B cell (primary cell): ENCODE measurements at regions not wholly inside any gene's neighbourhood (a gene's known extent, or its start where the extent isn't known, plus 50 kb on each side); places are given as distances from the start of the nearest gene placed in this dataset.

Source experiments
- ATAC-seq: fragments of 200-7000 bp; cut with Tn5 transposase; one replicate; pipeline ENCODE4 v1.10.0; 2021; ENCODE audit warnings: low read depth, mild to moderate bottlenecking, moderate number of reproducible peaks, moderate library complexity
- CTCF ChIA-PET: fragments of 350-600 bp; sonication (Branson Sonifier 250); formaldehyde crosslinking; loops from one replicate; lab custom pipeline; 2021; ENCODE audit warnings: antibody characterized with exemption, inconsistent platforms; lab: Charles Lee
- POLR2A ChIA-PET: fragments of 350-600 bp; sonication (Branson Sonifier 250); formaldehyde crosslinking; loops from one replicate; lab custom pipeline; 2021; ENCODE audit warnings: antibody characterized with exemption; lab: Charles Lee
- DNase-seq: peaks from one replicate; pipeline ENCODE4 v3.0.0; 2013
- H2AFZ ChIP-seq: 2 replicates; pipeline ENCODE4 v1.6.1; 2012; ENCODE audit warnings: mild to moderate bottlenecking, low read depth, low read length; ENCODE audit not compliant: insufficient read depth, poor library complexity, severe bottlenecking
- H3K27ac ChIP-seq, 2 donors: 1 replicate in 1 of 2; 2 replicates in 1 of 2; pipeline ENCODE4 v1.5.1; 2012 to 2013; ENCODE audit warnings: low read length in 2 of 2, mild to moderate bottlenecking in 2 of 2, moderate library complexity in 1 of 2
- H3K27me3 ChIP-seq, 4 experiments: fragments of 200-600 bp in 1 of 4; sonication (generic) in 1 of 4; replicated peaks in 1 of 4; 1 replicate in 2 of 4; 2 replicates in 2 of 4; pipeline versions ENCODE4 v1.6.1 to v1.7.0; 2013 to 2016; ENCODE audit warnings: low read length in 3 of 4, mild to moderate bottlenecking in 2 of 4, mixed read lengths in 1 of 4, moderate library complexity in 1 of 4; ENCODE audit not compliant: insufficient read depth in 4 of 4, control insufficient read depth in 3 of 4; ENCODE audit errors: control extremely low read depth in 1 of 4
- H3K36me3 ChIP-seq, 2 experiments: replicated peaks in 1 of 2; 1 replicate in 1 of 2; 2 replicates in 1 of 2; pipeline versions ENCODE4 v1.6.1 to v1.7.1; 2013; ENCODE audit warnings: low read length in 1 of 2; ENCODE audit not compliant: insufficient read depth in 2 of 2, control insufficient read depth in 1 of 2; ENCODE audit errors: control extremely low read depth in 1 of 2, extremely low read depth in 1 of 2
- H3K4me1 ChIP-seq, 2 donors: fragments of 200-600 bp in 1 of 2; sonication (generic) in 1 of 2; 1 replicate in 1 of 2; 2 replicates in 1 of 2; pipeline versions ENCODE4 v1.5.1 to v1.6.1; 2013 to 2017; ENCODE audit warnings: low read length in 2 of 2; ENCODE audit not compliant: control insufficient read depth in 2 of 2, insufficient read depth in 2 of 2
- H3K4me2 ChIP-seq: replicated peaks from 2 replicates; pipeline ENCODE3; 2012; ENCODE audit warnings: mild to moderate bottlenecking, low read depth, low read length; ENCODE audit not compliant: poor library complexity, severe bottlenecking
- H3K4me3 ChIP-seq, 5 experiments: fragments of 200-600 bp in 1 of 5; sonication (generic) in 1 of 5; 1 replicate in 3 of 5; 2 replicates in 2 of 5; pipeline versions ENCODE4 v1.5.1 to v1.7.0; 2011 to 2016; ENCODE audit warnings: low read length in 4 of 5, mild to moderate bottlenecking in 4 of 5, low read depth in 2 of 5, control low read depth in 1 of 5, moderate library complexity in 1 of 5; ENCODE audit not compliant: insufficient read depth in 1 of 5; ENCODE audit errors: control extremely low read depth in 1 of 5, extremely low read depth in 1 of 5
- H3K79me2 ChIP-seq: fragments of 200-600 bp; sonication (generic); one replicate; pipeline ENCODE4 v1.6.0; 2016; ENCODE audit warnings: low read length; ENCODE audit not compliant: control insufficient read depth, insufficient read depth
- H3K9ac ChIP-seq: fragments of 200-600 bp; sonication (generic); 2 replicates; pipeline ENCODE4 v1.6.1; 2017; ENCODE audit warnings: mild to moderate bottlenecking, low read length, moderate library complexity
- H3K9me3 ChIP-seq, 3 donors: one replicate each; pipeline versions ENCODE4 v1.6.1 to v1.7.1; 2013; ENCODE audit warnings: low read length in 2 of 3; ENCODE audit not compliant: control insufficient read depth in 2 of 3, insufficient read depth in 1 of 3; ENCODE audit errors: control extremely low read depth in 1 of 3
- H4K20me1 ChIP-seq: 2 replicates; pipeline ENCODE4 v1.6.0; 2012; ENCODE audit warnings: mild to moderate bottlenecking, low read length; ENCODE audit not compliant: insufficient read depth, control insufficient read depth, poor library complexity, severe bottlenecking
- H3K27ac Mint-ChIP-seq: one replicate; pipeline ENCODE4 v1.8.0; 2021; ENCODE audit warnings: mixed read lengths
- H3K27me3 Mint-ChIP-seq: one replicate; pipeline ENCODE4 v1.8.0; 2021; ENCODE audit warnings: mixed read lengths
- H3K4me1 Mint-ChIP-seq: one replicate; pipeline ENCODE4 v1.8.0; 2021; ENCODE audit warnings: mixed read lengths
- H3K4me3 Mint-ChIP-seq: one replicate; pipeline ENCODE4 v1.8.0; 2021; ENCODE audit warnings: mixed read lengths
- H3K9me3 Mint-ChIP-seq: one replicate; pipeline ENCODE4 v1.8.0; 2022; ENCODE audit warnings: mixed read lengths; ENCODE audit not compliant: insufficient read depth
- EZH2 ChIP-seq: IDR thresholded peaks from 2 replicates; pipeline ENCODE4 v1.6.1; 2012; ENCODE audit warnings: borderline replicate concordance, low read depth, mild to moderate bottlenecking, moderate library complexity, low read length; ENCODE audit not compliant: insufficient read depth, poor library complexity, severe bottlenecking
- WGBS: methylation state at CpG from one replicate; pipeline ENCODE4 v1.1.5; 2013; ENCODE audit warnings: missing lambda C conversion rate; ENCODE audit not compliant: insufficient coverage; 5-methylcytosine and 5-hydroxymethylcytosine counted together
- intact Hi-C: fragments of 100-400 bp; cut with micrococcal nuclease; formaldehyde crosslinking; loops from one replicate; pipeline ENCODE4 v1.10.0; 2022
- TF ChIP-seq, protein P1 (sequence below): fragments of 200-600 bp; IDR thresholded peaks from one replicate; pipeline ENCODE4 v1.8.0; 2022; ENCODE audit warnings: antibody characterized with exemption, mild to moderate bottlenecking

DNA sequence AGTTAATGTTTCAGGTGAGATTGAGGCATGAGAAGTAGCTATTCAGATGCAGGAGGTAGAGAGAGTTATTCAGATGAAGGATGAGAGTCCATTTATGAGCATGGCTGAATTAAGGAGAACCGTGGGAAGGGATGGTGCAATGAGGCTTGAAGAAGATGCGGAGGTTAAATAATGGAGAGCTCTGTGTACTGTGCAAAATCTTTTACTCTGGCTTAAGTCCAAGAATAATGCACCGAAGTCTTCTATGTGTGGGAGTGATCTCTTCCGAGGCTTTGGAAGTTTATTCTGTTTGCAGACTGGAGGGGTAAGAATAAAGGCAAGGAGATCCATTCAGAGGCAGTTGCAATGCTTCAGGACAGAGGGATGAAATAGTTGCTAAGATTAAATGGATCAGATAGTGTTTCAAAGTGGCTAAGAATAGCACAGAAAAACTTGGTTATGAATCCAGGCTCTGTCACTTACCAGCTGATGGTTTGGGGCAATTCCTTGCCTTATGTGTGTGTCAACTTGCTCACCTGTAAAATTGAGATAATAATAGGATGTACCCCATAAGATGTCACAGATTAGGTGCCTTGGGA, 467.1 kb downstream of the HDGFL1 start:
- no peak overlapping the region for H3K27ac ChIP-seq
- no peak overlapping the region for H3K4me2 ChIP-seq
- H3K9ac ChIP-seq = no peak overlapping the region
- no peaks in the 10 kb centered on the region for H4K20me1 ChIP-seq
- Mint-ChIP-seq H3K4me1 (no peaks in the 10 kb centered on the region), H3K4me3 (no peak overlapping the region), H3K27me3 (no peaks in the 10 kb centered on the region), H3K27ac (no peak overlapping the region), H3K9me3 (no peaks in the 10 kb centered on the region)
- TF ChIP-seq EZH2 = no peak
- TF ChIP-seq, protein P1, sequence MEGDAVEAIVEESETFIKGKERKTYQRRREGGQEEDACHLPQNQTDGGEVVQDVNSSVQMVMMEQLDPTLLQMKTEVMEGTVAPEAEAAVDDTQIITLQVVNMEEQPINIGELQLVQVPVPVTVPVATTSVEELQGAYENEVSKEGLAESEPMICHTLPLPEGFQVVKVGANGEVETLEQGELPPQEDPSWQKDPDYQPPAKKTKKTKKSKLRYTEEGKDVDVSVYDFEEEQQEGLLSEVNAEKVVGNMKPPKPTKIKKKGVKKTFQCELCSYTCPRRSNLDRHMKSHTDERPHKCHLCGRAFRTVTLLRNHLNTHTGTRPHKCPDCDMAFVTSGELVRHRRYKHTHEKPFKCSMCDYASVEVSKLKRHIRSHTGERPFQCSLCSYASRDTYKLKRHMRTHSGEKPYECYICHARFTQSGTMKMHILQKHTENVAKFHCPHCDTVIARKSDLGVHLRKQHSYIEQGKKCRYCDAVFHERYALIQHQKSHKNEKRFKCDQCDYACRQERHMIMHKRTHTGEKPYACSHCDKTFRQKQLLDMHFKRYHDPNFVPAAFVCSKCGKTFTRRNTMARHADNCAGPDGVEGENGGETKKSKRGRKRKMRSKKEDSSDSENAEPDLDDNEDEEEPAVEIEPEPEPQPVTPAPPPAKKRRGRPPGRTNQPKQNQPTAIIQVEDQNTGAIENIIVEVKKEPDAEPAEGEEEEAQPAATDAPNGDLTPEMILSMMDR = no peak
- no peaks in the 10 kb centered on the region for H3K4me1 ChIP-seq
- WGBS = 93% methylated on average over 4 of the region's 4 CpGs
- DNase-seq (no peak), ATAC-seq (no peak)
- H3K4me3 ChIP-seq = no peak overlapping the region
- H3K79me2 ChIP-seq = no peaks in the 10 kb centered on the region
- CTCF ChIA-PET = no interaction called here
- H3K36me3 ChIP-seq = no peaks in the 10 kb centered on the region
- H3K9me3 ChIP-seq = peaks cover 0 to 4% (median 0%) of the 10 kb centered on the region in 3 donors
- no peaks in the 10 kb centered on the region for H3K27me3 ChIP-seq
- no peak overlapping the region for H2AFZ ChIP-seq
- POLR2A ChIA-PET = no interaction called here
- intact Hi-C loops = no loop called here

GRCh38 chr6:23040899-23041298, 471.5 kb downstream of the HDGFL1 start:
- H3K4me2 ChIP-seq = no peak overlapping the region
- H3K27me3 Mint-ChIP-seq = no peaks in the 10 kb centered on the region
- no peaks in the 10 kb centered on the region for H3K36me3 ChIP-seq
- no peak overlapping the region for H3K27ac ChIP-seq
- H3K9me3 Mint-ChIP-seq = no peaks in the 10 kb centered on the region
- H2AFZ ChIP-seq = no peak overlapping the region
- no peaks in the 10 kb centered on the region for H4K20me1 ChIP-seq
- WGBS = 63% methylated on average over 1 of the region's 1 CpG
- no peak overlapping the region for H3K9ac ChIP-seq
- no peak for DNase-seq
- H3K4me3 ChIP-seq = no peak overlapping the region
- H3K9me3 ChIP-seq = peaks cover 0 to 3% (median 0%) of the 10 kb centered on the region in 3 donors
- no peak overlapping the region for H3K4me3 Mint-ChIP-seq
- H3K4me1 Mint-ChIP-seq = no peaks in the 10 kb centered on the region
- H3K4me1 ChIP-seq = no peaks in the 10 kb centered on the region
- ChIA-PET POLR2A (no interaction called here), CTCF (no interaction called here)
- H3K27me3 ChIP-seq = no peaks in the 10 kb centered on the region
- intact Hi-C loops = no loop called here
- H3K27ac Mint-ChIP-seq = no peak overlapping the region
- TF ChIP-seq, protein P1 = no peak
- no peak for TF ChIP-seq EZH2
- ATAC-seq = no peak
- no peaks in the 10 kb centered on the region for H3K79me2 ChIP-seq
